ENCODE measurements at regions not wholly inside any gene's neighbourhood (a gene's known extent, or its start where the extent isn't known, plus 50 kb on each side); places are given as distances from the start of the nearest gene placed in this dataset.

GRCh38 chrX:3195845-3196244 is 150.6 kb downstream of the MXRA5 start:
- POLR2A ChIA-PET, result no interaction called here
- CTCF ChIA-PET (ENCODE audit: low intra/inter-chr PET ratio, low total read pairs), result no interaction called here
- DNase-seq (ENCODE audit: low spot score), result no peak
- H3K79me2 ChIP-seq (ENCODE audit: insufficient read depth, low read length), result no peaks in the 10 kb centered on the region
- H3K27ac ChIP-seq (ENCODE audit: extremely low read length, insufficient read depth, low read length), result no peak overlapping the region
- H2AFZ ChIP-seq (ENCODE audit: low read length), result no peak overlapping the region
- intact Hi-C loops (cut with micrococcal nuclease; ENCODE audit: unreplicated experiment), result no loop called here
- WGBS (ENCODE audit: low lambda C conversion rate), result 0% methylated on average over 1 of the region's 1 CpG
- no TSS peak for BruUV-seq (replicated peaks)
- TF ChIP-seq ZNF770 (CRISPR knock-in tag; IDR thresholded peaks at IDR 0.05) (no peak), ZKSCAN8 (CRISPR knock-in tag; IDR thresholded peaks at IDR 0.05; ENCODE audit: borderline replicate concordance) (no peak), NR0B2 (CRISPR knock-in tag; IDR thresholded peaks at IDR 0.05) (no peak), TCF7 (IDR thresholded peaks at IDR 0.05; ENCODE audit: low read depth) (no peak), ZNF3 (CRISPR knock-in tag; IDR thresholded peaks at IDR 0.05) (no peak), DBP (CRISPR knock-in tag; IDR thresholded peaks at IDR 0.05; ENCODE audit: not compliant biosample characterization) (no peak), NR2C2 (CRISPR knock-in tag; IDR thresholded peaks at IDR 0.05; ENCODE audit: borderline replicate concordance) (no peak), ZNF317 (CRISPR knock-in tag; IDR thresholded peaks at IDR 0.05) (no peak), PPARG (CRISPR knock-in tag; conservative IDR thresholded peaks at IDR 0.05) (no peak), ZNF687 (CRISPR knock-in tag; IDR thresholded peaks at IDR 0.05) (no peak), NONO (IDR thresholded peaks at IDR 0.05) (no peak), NONO (CRISPR knock-in tag; conservative IDR thresholded peaks at IDR 0.05) (no peak), MNT (IDR thresholded peaks at IDR 0.05) (no peak), KLF12 (CRISPR knock-in tag; IDR thresholded peaks at IDR 0.05; ENCODE audit: borderline replicate concordance) (no peak), TOPORS (CRISPR knock-in tag; IDR thresholded peaks at IDR 0.05) (no peak)
- no peaks in the 10 kb centered on the region for H3K9me3 ChIP-seq (ENCODE audit: low read length)
- no peak overlapping the region for H3K9ac ChIP-seq (ENCODE audit: insufficient read depth, low read depth, low read length)
- ATAC-seq, result no peak
- no peaks in the 10 kb centered on the region for H4K20me1 ChIP-seq (ENCODE audit: insufficient read depth, low read length)
- no peak overlapping the region for H3K4me3 ChIP-seq (replicated peaks in 1 of 3; ENCODE audit: insufficient read depth in 1 of 3, low read depth in 2 of 3, low read length in 3 of 3)
- H3K27me3 ChIP-seq (ENCODE audit: control insufficient read depth in 1 of 2, insufficient read depth in 2 of 2, low read length in 2 of 2), result no peaks in the 10 kb centered on the region
- no peaks in the 10 kb centered on the region for H3K36me3 ChIP-seq (replicated peaks in 1 of 2; ENCODE audit: control insufficient read depth in 1 of 2, insufficient read depth in 2 of 2, low read length in 2 of 2)
- no peak overlapping the region for H3K4me2 ChIP-seq (ENCODE audit: low read depth, low read length)
- in situ Hi-C loops (cut with HindIII; ENCODE audit: extremely low pct_ligation_motif_present, low pct_unique_long_range_greater_than_20kb), result no loop called here
- no peaks in the 10 kb centered on the region for H3K4me1 ChIP-seq (ENCODE audit: insufficient read depth, low read length)
- FAIRE-seq, result no peak
